Activated CD8-positive, alpha-beta memory T cell treated with anti-CD3 and anti-CD28 coated beads, Interleukin-2, amount 50 U/mL, for 1 hour (primary cell): ENCODE measurements at regions not wholly inside any gene's neighbourhood (a gene's known extent, or its start where the extent isn't known, plus 50 kb on each side); places are given as distances from the start of the nearest gene placed in this dataset.
"Not testable (repeated sequence)": the region's sequence is repeated elsewhere in the genome, so short reads cannot be mapped to it uniquely, and the experiment has no call there.

Source experiments
- DNase-seq: peaks from one replicate; pipeline ENCODE4 v3.0.0-alpha.2; 2020; ENCODE audit errors: extremely low read depth

DNA sequence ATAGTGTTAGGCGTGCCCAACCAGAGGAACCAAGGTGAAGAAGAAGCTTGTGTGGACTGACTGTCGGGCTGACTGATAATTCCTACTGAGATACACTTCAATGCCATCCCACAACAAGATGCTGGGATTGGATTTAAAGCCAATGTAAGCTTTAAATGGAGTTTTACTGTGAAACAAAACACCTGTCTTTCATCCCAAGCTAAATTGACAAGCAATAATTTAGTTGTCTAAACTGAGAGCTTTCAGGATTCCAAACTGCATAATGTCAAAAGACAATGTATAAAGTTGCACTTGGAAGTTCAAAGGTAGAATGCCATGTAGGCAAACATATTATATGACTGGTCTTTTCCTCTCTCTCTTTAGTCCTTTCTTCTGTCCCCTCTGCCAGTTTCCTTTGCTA lies 1025.3 kb upstream of the FANCL start:
- DNase-seq = no peak

GRCh38 chr2:59259913-59260312 lies 1018.8 kb upstream of the FANCL start:
- no peak for DNase-seq

DNA sequence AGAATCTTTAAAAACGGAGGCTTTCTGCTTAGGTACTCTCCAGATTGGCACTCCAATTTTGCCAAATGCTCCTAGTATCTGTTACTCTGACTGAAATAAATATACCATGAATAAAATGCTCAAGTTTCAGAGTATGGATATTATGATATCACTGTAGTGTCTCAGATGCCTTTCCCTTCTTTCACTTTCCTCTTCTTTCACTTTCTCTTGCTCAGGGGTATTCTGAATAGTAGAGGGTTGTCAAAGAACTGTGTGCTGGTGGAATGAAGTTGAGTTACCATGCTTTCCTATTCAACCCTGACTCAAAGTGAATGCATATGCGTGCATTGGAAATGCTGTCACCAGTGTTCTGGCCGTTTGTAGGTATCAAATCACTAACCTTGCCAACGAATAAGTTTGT lies 1015.2 kb upstream of the FANCL start:
- DNase-seq = no peak

DNA sequence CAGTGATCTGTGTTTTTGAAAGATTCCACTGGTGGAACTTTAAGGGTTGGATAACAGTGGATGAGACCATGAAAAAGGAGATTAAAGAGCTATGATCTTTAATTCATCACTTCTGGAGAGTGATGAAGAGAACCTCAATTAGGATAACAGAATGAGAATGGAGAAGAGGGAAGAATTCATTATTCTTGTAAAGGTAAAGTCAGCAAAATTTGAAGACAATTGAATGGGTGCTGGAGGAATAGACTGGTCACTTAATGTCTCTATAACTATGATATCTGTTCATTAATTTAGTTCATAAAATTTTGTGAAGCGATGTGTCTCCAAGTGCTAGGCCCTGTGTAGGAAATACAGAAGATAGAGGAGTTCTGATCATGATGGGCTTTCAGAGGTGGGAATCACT lies 1013.2 kb upstream of the FANCL start:
- no peak for DNase-seq

- DNase-seq = no peak
These were observed 1009.2 kb upstream of the FANCL start for GRCh38 chr2:59250307-59250677.

DNA sequence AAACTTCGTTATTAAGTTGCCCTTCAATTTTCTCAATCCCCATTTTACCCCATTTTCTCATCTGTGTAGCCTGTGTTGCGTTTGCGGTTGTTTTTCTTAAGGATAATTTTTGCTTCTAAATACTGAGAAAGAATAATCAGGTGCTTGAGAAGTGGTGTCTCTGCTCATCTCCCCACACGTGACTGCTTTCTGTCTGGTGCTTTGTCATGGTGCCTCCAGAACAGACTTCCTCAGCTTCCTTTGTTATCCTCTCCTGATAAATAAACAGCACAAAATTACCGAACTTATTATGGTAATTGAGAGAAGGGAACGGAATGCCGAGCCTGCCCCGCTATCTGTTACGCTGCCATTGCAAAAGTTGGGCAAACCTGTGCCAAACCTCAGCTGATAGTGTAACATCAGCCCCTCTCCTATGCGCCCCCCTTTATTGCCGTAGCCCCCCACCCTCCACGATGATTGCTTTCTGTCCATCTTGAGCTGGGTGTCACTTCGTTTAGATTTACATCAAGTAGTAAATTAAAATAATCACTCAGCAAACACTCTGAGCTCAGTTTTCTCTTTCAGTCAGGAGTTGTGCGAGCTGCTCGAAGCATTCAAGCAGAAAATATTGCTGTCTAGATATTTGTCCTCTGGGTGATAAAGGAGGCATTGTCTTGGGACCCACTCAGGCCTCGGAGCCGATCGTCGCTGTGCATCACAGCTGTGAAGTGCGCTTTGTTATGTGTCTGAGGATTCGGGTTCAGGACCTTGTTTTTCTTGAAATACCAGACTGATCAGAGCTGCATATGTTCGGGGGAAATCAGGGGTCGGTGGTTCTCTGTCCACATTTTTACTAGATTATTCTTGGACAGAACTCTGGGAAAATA lies 1008.5 kb upstream of the FANCL start:
- DNase-seq = no peak

- DNase-seq = no peak
These were observed 998.0 kb upstream of the FANCL start for GRCh38 chr2:59239146-59239545.

- DNase-seq = no peak
These were observed 996.2 kb upstream of the FANCL start for GRCh38 chr2:59237311-59237710.

DNA sequence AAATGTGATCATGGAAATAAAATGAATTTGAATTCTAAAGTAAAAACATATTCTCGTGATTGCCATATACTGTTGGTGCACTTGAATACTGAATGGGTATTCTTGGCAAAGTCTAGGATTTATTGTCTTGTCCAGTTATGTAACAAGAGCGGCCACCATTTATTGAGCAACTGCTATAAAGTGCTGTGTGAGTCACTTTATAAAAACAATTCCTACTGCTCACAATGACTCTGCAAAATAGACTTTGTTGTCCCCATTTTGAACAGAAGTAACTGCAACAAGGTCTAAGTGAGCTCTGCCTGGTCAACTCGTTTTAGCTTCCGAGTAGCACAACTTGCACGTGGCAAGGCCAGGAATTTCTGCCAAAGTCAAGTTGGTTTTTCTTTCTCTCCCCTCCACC lies 995.6 kb upstream of the FANCL start:
- no peak for DNase-seq

GRCh38 chr2:59233920-59234319 lies 992.8 kb upstream of the FANCL start:
- no peak for DNase-seq

- DNase-seq = no peak
These were observed 992.3 kb upstream of the FANCL start for GRCh38 chr2:59233448-59233847.

DNA sequence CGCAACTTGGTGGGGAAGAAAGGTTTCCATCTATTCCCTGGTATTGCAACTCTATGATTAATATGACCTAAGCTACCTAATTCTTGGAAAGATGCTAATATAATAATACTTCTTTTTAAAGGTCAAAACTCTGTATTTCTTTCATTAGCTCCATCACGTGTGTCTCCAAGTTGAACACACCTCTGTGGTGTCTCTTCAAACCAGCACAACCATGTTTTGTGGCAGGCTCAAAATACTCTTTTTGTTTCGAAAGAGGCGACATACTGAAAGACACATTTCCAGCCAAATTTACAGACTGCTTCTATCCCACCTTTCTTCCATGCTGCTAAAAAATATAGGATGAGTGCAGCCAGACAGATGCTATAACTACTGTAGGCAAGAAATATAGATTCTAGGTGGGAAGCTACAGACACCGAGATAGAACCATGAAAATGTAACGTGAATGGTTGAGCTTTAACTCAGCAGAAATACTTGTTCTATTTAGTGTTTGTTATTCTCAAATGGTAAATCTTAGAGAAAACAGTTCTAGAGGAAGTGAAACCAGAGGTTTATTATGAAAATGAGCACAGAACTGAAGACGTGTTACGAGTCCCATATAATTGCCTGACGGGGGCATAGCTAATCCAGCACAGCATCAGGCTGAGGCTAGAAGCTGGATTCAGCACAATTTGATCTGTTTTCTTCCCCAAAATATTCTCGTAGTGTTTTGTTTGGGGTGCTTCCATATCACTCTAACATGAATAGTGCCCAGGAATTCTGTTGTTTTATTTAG lies 991.5 kb upstream of the FANCL start:
- DNase-seq = no peak

GRCh38 chr2:59226362-59226761 lies 985.2 kb upstream of the FANCL start:
- DNase-seq = not testable (repeated sequence)

DNA sequence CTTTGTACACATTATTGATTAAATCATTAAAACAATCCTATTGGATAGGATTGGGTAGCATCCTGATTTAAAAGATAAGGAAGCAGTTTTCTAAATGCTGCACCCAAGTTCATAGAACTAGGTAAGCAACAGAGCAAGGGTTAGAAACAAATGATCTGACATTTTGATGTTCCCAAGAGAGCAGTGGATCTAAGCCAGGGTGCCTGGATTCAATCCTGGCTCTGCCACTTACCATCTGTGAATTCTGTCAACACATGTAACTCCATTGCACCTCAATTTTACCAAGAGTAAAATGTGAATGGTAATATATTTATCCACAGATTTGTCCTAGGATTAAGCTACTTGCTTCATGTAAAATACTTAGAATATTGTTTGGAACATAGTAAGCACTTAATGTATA lies 982.6 kb upstream of the FANCL start:
- no peak for DNase-seq

DNA sequence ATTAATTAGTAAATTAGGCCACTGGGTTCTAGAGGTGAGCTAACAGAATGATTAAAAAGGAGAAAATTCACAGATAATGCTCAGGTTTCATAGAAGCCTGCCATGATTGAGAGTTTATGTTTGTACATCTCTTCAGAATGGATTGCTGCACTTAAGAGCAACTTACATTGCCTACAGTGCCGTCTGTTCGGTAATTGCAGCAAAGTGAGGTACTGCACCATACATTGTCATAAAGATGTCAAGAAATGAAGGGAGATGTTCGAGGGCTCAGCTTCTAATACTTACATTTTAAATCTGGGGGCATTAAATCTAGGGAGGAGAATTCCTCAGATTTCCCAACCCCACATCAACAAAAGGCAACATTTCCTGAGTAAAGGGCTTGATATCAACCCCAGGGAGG lies 976.2 kb upstream of the FANCL start:
- no peak for DNase-seq

GRCh38 chr2:59206361-59206760 lies 965.2 kb upstream of the FANCL start:
- no peak for DNase-seq

DNA sequence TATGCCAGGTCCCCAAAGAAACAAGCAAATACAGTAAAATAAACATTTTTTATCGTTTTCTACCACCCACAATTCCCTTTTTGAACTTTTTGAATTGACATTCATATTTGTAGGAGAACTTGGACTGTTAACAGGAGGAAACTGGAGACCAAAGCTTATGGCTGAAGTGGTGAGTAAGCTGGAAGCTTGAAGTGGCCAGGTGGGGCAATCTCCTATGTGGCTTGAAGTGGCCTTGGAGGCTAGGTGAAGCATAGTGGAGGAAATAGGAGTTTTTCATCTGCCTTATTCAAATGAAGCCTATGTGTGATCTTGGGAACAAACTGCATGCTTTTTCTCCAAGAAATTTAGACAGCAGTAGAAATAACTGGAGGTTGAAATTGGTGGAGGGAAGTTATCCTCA lies 962.9 kb upstream of the FANCL start:
- DNase-seq = no peak

DNA sequence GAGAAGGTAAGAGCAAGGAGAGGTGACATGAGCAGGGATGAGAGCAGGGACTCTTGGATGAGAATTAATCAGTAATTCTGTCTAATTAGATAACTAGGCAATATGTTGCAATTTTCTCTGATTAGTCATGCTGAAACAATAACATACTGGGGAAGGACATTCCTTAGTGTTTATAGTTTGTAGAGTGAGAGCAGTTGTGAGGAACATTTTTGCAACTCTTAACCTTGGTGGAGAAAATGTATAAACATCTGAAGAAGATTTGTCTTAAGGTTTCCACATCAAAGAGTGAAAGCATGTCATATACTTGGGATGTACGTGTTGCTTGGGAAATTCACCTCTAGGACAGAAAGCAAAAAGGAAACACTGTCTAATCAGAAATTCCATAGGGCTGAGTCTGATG lies 955.4 kb upstream of the FANCL start:
- DNase-seq = no peak

GRCh38 chr2:59195851-59196250 lies 954.7 kb upstream of the FANCL start:
- no peak for DNase-seq

DNA sequence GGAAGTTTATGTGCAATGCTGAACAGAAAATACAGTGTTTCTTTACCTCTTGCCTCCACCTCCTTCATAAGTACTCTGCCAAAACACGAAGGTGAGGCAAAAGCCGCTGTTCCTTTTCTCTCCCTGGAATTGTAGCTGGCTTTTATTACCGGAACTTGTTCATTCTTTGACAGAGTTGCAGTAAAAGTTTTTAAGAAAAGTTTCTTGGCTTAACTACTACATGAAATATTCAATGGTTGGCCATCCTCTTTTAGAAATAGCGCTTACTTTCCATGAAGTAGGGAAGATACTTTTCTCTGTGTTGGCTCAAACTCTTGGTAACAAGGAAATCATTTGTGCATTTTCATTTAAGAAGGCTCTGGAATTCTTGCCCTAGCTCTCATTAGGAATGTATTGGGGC lies 950.7 kb upstream of the FANCL start:
- no peak for DNase-seq

DNA sequence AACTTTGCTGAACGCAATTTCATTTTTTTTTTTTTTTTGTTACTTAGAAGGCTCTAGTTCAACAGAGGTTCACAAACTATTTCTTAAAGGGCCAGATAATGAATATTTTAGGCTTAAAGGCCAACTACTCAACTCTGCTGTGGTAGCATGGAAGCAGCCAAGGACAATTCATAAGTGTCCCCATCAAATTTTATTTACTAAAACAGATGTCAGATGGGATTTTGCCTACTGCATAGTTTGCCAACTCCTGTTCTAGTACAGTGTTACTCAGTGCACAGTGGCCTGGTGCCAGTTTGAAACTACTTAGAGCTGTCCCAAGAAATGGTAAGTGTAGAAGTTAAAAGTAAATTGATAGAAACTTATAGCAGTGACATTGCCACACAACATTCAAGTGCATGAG lies 949.4 kb upstream of the FANCL start:
- no peak for DNase-seq

DNA sequence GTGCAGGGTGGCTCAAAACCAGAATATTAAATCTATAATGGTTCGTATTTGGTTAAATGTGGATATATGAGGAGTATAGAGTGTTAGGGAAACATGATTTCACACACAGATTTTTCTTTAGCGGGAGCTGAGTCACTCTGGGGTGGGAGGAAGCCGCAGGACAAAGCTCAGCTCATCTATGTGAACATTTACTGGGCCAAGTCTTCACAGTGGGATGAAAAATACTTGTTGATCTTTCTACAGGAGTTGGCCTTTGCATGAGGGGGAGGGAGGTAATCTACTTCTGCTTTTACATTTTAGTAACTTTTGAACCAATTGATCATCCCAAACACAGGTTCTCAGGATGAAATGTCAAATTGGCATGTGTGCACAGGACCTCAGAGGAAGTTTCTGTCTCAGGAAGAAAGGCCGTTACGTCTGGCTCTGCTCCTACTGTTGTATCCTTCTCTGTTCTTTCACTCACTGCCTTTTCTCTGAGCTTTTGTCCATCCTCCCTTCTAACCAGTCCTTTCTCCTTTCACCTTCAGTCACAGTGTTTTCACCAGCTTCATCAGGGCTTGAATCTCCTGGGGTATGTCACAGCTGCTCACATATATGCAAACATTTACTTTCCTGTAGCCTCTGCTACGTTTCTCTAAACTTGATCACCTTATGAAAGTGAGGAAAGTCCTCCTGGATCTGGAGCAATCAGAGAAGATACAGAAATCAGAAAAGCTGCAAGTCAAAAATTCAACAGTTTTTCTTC lies 943.3 kb upstream of the FANCL start:
- DNase-seq = no peak

GRCh38 chr2:59183070-59183469 lies 941.9 kb upstream of the FANCL start:
- no peak for DNase-seq
